ENCODE measurements at regions not wholly inside any gene's neighbourhood (a gene's known extent, or its start where the extent isn't known, plus 50 kb on each side); places are given as distances from the start of the nearest gene placed in this dataset.
"Not testable (repeated sequence)": the region's sequence is repeated elsewhere in the genome, so short reads cannot be mapped to it uniquely, and the experiment has no call there.

- not testable (repeated sequence) for DNase-seq (ENCODE audit: low spot score)
These were observed 117.0 kb downstream of the SDHAF3 start for GRCh38 chr7:97234494-97234893.

- no peak for DNase-seq (ENCODE audit: low spot score)
These were observed 128.8 kb downstream of the SDHAF3 start for GRCh38 chr7:97246317-97246716.

DNA sequence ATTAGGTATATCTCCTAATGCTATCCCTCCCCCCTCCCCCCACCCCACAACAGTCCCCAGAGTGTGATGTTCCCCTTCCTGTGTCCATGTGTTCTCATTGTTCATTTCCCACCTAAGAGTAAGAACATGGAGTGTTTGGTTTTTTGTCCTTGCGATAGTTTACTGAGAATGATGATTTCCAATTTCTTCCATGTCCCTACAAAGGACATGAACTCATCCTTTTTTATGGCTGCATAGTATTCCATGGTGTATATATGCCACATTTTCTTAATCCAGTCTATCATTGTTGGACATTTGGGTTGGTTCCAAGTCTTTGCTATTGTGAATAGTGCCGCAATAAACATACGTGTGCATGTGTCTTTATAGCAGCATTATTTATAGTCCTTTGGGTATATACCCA is 140.7 kb downstream of the SDHAF3 start:
- not testable (repeated sequence) for DNase-seq (ENCODE audit: low spot score)

DNA sequence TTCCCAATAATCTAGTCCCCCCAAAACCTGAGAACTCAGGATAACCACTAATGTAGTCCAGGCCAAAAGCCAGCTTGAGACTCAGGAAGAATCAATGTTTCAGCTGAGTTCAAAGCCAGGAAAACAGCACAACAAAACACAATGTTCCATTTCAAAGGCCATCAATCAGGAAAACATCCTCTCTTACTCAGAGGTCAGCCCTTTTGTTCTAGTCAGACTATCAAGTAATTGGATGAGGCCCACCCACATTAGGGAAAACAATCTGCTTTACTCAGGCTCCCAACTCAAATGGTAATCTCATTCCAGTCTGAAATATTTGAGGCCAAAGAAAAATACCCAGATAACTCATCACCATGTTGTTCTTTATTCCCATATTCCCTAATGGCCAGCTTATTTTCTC is 152.2 kb downstream of the SDHAF3 start:
- no peak for DNase-seq (ENCODE audit: low spot score)

- DNase-seq (ENCODE audit: low spot score): no peak
These were observed 152.8 kb downstream of the SDHAF3 start for GRCh38 chr7:97270280-97270679.

DNA sequence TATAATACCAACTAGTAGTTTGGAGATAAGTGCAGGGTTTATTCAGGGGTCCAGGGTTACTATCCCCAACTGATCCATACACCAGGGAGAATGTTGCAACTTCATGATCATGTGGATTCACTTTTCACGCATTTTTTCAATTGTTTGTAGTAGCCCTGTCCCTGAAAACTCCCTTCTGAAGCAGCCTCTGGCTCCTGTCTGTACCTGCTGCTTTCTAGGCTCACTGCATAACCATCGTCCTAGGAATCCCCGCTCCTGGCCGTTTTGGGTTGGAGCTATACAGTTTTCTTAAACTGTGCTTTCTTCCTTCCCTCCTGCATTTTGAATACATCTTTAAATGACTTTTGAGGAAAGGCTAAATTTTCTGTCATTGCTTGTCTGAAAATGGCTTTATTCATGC is 154.1 kb downstream of the SDHAF3 start:
- no peak for DNase-seq (ENCODE audit: low spot score)

DNA sequence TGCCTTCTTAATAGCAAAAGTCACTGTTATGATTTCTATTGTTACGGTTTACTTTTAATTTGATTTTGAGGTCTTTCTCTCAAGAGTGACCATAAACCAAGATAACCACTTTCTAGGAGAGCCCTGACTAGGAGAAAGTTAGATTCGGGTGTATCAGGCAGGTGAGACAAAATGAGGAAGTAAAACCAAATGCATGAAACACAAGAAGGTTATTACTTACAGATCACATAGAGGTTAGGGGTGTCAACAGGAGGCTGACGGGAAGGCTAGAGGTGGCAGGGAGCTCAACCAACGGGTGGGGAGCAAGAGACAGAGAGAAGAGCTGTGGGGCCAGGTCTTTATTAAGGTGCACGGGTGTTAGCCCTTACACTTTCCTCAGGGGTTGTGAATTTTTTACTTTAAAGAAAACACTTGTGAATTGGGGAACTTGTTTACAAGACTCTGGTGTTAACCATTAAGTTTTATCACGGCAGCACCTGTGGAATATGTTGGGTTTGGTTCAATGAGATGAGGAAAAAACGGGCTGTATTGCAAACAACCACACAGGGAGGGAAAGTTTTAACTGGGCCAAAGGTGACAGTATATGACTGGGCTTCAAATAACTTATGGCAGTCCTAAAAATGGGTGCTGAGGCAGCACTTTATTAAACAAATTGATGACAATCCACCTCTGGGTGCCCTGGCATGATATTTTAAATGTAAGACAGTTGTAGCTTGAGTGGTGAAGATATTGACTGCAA is 154.9 kb downstream of the SDHAF3 start:
- DNase-seq (ENCODE audit: low spot score): no peak

DNA sequence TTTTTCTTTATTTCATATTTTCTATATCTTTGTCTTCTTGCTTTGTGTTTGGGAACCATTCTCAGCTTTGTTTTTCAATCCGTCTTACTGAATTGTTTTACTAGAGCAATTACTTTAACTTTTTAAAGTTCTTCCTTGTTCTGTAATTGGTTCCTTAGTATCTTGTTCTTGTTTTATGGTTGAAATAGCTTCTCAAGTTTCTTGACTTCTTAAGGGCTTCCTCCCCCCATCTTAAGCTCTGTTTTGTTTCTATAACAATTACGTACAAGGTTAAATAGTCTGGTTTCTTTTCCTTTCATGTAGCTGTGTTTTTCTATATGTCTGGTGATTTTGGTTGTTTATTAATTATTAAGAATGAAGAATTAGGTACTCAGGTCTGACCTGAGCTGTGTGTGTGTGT is 158.0 kb downstream of the SDHAF3 start:
- DNase-seq (ENCODE audit: low spot score): no peak

GRCh38 chr7:97280950-97281349 is 163.5 kb downstream of the SDHAF3 start:
- DNase-seq (ENCODE audit: low spot score): no peak

- DNase-seq (ENCODE audit: low spot score): no peak
These were observed 167.8 kb downstream of the SDHAF3 start for GRCh38 chr7:97285348-97285747.

- DNase-seq (ENCODE audit: low spot score): no peak
These were observed 175.5 kb downstream of the SDHAF3 start for GRCh38 chr7:97293031-97293430.

GRCh38 chr7:97298561-97298960 is 181.1 kb downstream of the SDHAF3 start:
- no peak for DNase-seq (ENCODE audit: low spot score)

DNA sequence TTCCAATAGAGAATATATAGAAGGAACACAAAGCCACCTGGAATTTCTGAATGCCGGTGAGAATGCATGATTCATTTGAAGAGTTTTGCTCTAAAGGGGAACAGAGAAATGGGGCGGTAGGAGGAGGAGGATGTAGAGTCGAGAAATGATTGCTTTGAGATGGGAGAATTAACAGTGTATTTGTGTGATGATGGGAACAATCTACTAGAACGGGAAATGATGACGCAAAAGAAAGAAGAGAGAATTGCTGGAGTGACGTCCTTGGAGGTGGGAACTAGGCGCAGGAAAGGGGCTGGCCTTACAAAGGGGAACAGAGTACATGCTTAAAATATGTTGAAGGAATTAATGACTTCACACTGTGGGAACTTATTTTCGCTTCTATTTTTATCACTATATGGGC is 188.1 kb downstream of the SDHAF3 start:
- DNase-seq (ENCODE audit: low spot score): no peak

DNA sequence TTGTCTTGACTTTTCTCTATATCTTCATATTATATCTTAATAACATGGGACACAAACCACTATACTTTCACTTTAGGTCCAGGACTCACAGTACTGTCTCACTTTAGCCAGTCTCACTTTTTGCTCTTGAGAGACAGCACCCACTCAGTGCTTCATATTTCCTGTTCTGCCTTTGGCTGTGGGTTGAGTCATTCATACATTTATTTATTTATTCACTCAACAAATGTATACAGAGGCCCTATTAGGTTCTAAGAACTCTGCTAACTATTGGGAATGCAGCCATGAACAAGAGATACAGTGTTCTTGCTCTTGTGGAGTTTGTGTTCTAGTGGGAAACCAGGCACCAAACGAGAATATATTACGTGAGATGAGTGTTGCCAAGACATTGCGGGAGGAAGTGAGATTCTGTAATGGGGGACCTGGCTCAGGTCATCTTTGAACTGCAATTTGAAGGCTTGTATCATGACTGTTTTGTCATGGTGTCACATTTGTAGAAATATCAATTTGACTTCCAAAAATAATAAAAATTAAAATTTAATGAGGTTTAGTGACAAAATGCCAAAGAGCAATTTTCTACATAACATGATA is 190.1 kb downstream of the SDHAF3 start:
- DNase-seq (ENCODE audit: low spot score): no peak

DNA sequence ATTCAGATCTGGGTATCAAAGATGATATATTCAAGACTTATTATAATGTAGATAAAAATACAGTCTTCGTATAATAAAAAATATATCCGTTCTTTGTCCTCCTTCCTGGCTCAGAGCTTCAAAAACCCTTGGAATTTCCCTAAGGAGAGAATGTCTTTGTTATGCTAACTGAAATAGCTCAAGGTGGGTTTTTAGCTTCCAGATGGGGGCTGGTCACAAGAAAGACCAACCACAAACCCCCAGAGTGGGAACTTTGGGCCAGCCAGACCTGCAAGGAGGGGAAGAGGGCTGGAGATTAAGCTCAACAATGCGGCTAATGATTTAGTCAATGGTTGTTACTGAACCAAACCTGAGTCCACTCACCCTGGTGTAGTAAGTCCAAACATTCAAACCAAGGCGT is 196.4 kb downstream of the SDHAF3 start:
- no peak for DNase-seq (ENCODE audit: low spot score)

DNA sequence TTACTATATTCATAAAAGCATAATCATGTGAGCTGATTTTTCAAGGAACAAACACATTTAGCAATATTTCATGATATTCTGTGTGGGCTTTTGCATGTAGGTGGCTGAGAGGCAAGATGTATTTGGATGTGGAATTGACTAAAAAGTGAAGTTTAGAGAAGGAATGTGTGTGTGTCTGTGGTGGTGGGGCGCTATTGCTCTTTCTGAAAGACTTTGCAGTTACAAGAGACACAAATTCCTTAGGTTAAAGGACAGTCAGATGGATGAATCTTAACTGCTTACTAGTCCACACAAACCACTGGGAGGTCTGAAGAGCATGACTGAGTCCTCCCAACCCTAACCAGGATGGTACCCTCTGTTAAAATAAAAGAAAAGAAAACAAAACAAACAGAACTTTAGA is 200.1 kb downstream of the SDHAF3 start:
- DNase-seq (ENCODE audit: low spot score): no peak

- not testable (repeated sequence) for DNase-seq (ENCODE audit: low spot score)
These were observed 212.4 kb downstream of the SDHAF3 start for GRCh38 chr7:97329871-97330270.

- DNase-seq (ENCODE audit: low spot score): no peak
These were observed 220.4 kb downstream of the SDHAF3 start for GRCh38 chr7:97337849-97338248.

GRCh38 chr7:97342512-97342911 is 225.0 kb downstream of the SDHAF3 start:
- DNase-seq (ENCODE audit: low spot score): no peak

GRCh38 chr7:97346349-97346748 is 228.9 kb downstream of the SDHAF3 start:
- no peak for DNase-seq (ENCODE audit: low spot score)

GRCh38 chr7:97351488-97351887 is 234.0 kb downstream of the SDHAF3 start:
- no peak for DNase-seq (ENCODE audit: low spot score)

- no peak for DNase-seq (ENCODE audit: low spot score)
These were observed 240.0 kb downstream of the SDHAF3 start for GRCh38 chr7:97357459-97357858.

GRCh38 chr7:97372882-97373281 is 255.4 kb downstream of the SDHAF3 start:
- no peak for DNase-seq (ENCODE audit: low spot score)

- DNase-seq (ENCODE audit: low spot score): no peak
These were observed 256.2 kb downstream of the SDHAF3 start for GRCh38 chr7:97373736-97374135.

All from SW480 (cell line).